Retinal pigment epithelial cell (primary cell): ENCODE measurements at regions not wholly inside any gene's neighbourhood (a gene's known extent, or its start where the extent isn't known, plus 50 kb on each side); places are given as distances from the start of the nearest gene placed in this dataset.

ENCODE experiments used
- DNase-seq: peaks from one replicate; pipeline ENCODE4 v3.0.0-alpha.2; 2010; ENCODE audit warnings: low read depth
- H3K4me3 ChIP-seq: 2 replicates; pipeline ENCODE4 v1.5.1; 2011; ENCODE audit warnings: mild to moderate bottlenecking, low read length, control low read depth, moderate library complexity
- CTCF ChIP-seq: conservative IDR thresholded peaks from 2 replicates; pipeline ENCODE4 v1.5.1; 2011; ENCODE audit warnings: low read depth, low read length, control low read depth, inconsistent platforms

GRCh38 chr12:92223481-92223880 lies 77.8 kb upstream of the BTG1 start:
- no peak for DNase-seq
- no peak for TF ChIP-seq CTCF

GRCh38 chr12:92221656-92222315 lies 76.1 kb upstream of the BTG1 start:
- no peak for DNase-seq
- no peak overlapping the region for H3K4me3 ChIP-seq
- no peak for TF ChIP-seq CTCF

More at GRCh38 chr12:92223481-92223880, 77.8 kb upstream of the BTG1 start:
- no peak overlapping the region for H3K4me3 ChIP-seq

DNA sequence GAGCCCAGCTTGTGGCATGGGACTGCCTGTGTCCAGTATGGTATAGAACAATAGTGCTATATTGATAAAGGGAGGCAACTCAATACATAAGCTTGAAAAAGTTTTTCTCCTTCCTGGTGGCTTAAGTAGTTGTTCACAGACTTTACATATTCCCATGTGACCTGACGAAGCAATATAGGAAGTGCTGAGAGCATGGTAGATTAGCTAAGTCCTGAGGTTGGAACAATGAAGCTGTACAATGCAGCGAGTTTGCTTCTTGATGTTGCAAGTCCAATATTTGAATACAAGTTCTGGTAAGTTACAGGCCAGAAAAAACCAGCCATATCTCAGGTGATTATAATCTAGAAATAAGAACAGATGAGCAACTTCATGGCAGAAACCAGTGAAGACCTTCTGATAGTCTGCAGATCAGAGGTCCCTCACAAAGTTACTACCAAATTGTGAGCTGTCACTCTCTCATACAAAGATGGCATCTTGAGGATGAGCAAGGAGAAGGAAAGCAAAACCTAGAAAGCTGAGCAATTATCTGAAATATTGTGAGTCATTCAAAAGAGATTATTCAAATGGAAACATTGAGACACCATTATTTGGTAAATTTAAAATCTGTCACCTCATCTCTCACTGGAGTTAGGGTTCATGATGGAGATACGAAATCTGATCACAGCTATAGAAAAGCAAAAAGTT lies 72.9 kb upstream of the BTG1 start:
- TF ChIP-seq CTCF: no peak
- no peak for DNase-seq
- H3K4me3 ChIP-seq: no peak overlapping the region

DNA sequence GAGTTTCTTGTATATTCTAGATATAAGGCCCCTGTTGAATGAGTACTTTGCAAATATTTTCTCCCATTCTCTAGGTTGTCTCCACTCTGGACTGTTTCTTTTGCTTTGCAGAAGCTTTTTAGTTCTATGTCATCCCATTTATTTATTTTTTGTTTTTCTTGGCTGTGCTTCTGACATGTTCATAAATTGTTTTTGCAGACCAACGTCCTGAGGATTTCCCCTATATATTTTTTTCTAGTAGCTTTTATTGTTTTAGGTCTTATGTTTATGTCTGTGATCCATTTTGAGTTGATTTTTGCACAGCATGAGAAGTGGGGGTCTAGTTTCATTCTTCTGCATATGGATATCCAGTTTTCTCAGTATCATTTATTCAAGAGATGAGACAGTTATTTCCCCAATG lies 70.4 kb upstream of the BTG1 start:
- H3K4me3 ChIP-seq: no peak overlapping the region
- no peak for TF ChIP-seq CTCF
- DNase-seq: no peak

DNA sequence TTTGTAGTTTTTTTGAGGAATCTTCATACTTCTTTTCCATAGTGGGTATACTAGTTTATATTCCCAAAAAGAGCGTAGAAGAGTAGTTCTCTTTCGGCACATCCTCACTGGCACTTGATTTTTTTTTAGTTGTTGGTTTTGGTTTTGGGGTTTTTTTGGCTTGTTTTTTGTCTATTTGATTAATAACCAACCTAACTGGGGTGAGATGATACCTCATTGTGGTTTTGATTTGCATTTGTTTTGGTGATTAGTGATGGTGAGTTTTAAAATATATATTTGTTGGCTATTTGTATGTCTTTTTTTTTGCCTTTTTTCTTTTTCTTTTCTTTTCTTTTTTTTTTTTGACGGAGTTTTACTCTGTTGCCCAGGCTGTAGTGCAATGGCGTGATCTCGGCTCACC lies 69.7 kb upstream of the BTG1 start:
- TF ChIP-seq CTCF: no peak
- DNase-seq: no peak

GRCh38 chr12:92213166-92213565 lies 67.5 kb upstream of the BTG1 start:
- DNase-seq: no peak
- H3K4me3 ChIP-seq: no peak overlapping the region
- no peak for TF ChIP-seq CTCF

More for the DNA sequence above, 69.7 kb upstream of the BTG1 start:
- H3K4me3 ChIP-seq: no peak overlapping the region

GRCh38 chr12:92210071-92210470 lies 64.4 kb upstream of the BTG1 start:
- no peak for DNase-seq
- no peak overlapping the region for H3K4me3 ChIP-seq
- no peak for TF ChIP-seq CTCF
